ENCODE measurements at regions not wholly inside any gene's neighbourhood (a gene's known extent, or its start where the extent isn't known, plus 50 kb on each side); places are given as distances from the start of the nearest gene placed in this dataset.

DNA sequence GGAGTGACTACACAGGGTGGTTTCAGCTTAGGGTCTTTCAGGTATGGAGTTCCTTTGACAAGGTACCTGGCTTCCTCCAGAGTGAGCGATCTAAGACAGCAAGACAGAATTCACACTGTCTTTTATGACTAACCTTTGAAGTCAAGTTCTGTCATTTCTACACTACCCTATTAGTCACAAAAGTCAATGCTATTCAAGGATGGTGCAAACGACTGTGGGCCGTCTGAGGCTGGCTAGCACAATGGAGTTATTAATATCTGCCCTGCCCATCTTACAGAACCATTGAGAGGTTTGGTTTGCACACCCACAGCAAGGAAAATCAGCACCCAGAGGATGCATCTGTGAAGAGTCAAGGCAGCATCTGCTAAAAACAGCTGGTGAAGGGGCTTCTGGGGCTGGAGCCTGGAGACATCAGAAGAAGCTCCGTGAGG lies 62.9 kb upstream of the XCR1 start:
- DNase-seq (ENCODE audit: low read depth): no peak

DNA sequence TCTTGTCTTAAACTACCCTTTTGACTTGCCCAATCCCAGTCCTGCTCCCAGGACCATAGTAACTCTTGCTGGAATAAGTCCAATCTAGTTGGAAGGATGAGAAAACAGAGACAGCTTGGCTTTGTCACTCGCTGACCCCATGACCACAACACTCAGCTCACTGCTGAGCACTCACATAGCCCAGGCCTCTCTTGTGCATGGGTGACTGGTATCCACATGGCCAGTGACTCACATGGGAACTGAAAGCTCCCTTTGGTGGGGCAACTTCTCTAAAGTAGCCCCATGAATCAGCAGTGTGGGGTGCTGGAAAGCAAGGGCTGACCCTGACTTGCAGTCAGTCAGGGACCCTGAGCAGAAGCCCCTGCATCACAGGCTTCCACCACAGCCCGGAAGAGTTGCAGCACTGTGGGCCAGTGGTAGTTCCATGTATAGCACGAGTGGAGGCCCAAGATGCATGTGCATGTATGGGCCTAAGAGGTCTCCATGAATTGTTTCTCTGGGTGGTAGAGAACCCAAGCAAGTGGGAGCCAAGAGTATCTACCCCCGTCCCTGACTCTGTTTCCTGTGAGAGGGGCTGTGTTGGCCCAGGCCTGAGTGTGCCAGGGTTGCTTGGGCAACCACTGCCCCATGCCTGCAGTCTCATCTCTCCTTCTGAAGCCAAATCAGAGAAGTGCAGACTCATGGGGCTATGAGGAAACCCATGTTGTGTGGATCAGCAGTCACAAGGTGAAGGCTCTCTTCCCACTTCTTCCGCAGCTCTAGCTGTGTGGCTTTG lies 62.1 kb upstream of the XCR1 start:
- DNase-seq (ENCODE audit: low read depth): no peak

DNA sequence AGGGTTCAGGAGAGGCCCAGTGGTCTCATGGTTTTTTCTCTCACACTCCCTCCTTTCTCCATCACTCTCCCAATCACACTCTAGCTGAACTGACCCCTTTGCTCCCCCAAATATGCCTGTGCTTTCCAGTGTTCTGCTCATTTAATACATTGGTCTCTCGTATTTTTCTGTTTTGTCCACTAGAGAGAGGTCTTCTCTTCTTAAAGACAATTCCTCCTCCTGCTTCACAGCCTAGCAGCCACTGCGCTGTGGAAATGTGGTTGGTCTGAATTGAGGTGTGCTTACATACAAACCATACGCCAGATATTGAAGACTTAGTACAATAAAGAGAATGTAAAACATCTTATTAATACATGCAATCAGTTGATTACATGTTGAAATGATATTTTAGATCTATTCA lies 60.6 kb upstream of the XCR1 start:
- DNase-seq (ENCODE audit: low read depth): no peak

DNA sequence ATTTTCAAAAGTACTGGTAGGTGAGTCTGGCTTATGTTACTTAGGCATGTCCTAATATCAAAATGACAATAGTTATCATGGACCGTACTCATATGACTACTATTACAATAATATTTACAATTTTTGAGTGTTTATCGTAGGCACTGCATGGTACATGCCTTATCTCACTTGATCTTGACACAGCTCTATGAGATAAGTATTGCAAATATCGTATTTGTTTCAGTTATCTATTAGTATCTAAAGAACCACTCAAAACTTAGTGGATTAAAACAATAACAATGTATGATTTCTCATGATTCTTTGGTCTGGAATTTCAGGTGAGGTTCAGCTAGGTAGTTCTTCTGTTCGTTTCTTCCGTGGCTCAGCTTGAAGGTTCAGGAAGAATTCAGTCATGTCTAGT lies 59.7 kb upstream of the XCR1 start:
- DNase-seq (ENCODE audit: low read depth): no peak

DNA sequence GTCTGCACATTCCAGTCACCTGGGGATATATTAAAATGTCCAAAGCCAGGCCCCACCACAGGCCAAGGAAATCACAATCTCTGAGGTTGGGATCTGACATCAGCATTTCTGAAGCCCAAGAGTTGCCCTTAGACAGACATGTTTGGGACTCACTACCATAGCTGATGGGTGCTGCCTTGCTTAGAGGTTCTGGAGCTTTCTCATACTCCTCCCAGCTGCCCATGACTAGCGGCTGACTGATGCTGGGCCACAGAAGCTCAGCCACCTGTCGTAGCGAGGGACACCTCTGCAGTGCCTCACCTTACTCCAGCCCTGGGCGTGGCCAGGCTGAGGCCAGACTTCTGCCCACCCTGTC lies 58.8 kb upstream of the XCR1 start:
- DNase-seq (ENCODE audit: low read depth): no peak

DNA sequence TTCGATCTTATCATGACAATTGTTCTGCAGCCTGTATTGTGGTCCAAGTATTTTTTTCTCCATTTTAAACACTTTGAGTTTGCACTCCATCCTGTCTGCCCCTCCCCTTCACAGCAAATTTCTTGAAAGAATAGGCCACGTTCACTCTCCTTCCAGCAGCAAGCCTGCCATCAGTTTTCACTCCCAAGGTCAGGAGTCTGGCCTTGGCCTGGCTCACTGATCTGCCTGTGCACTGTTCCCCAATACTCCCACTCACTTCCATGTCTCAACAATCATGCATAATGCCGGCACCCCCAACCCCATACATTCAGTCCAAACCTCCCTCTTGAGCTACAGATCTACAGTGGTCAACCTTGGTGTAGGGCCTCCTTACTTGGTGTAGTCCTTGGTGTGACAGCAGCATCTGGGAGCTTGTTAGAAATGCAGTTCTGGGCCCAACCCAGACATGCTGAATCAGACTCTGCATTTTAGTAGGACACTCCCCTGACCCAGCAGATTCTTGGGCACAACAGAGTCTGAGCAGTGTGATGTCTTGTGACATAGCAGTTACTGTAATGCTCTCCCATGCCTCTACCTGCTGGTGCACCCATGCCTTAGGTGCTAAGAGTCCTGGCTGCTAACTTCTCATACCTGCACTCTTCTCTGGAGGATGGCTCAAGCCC lies 58.3 kb upstream of the XCR1 start:
- DNase-seq (ENCODE audit: low read depth): no peak

DNA sequence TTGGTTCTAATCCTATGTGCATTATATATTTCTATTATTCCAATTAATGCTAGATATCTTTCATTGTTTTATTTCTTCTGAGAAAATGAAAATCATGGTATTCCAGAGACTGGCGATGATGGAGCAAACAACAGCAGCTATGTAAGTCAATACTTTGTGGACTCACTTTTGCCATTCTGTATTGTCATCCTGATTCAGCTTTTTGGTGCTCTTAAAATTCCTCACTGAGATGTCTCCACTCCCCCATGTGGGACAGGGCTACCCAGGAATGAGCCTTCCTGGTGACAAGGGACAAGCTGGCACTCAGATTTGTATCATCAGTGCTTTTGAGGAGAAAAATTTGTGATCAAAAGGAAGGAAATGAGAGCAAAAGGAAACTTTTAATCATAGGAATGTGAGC lies 56.7 kb upstream of the XCR1 start:
- DNase-seq (ENCODE audit: low read depth): no peak

DNA sequence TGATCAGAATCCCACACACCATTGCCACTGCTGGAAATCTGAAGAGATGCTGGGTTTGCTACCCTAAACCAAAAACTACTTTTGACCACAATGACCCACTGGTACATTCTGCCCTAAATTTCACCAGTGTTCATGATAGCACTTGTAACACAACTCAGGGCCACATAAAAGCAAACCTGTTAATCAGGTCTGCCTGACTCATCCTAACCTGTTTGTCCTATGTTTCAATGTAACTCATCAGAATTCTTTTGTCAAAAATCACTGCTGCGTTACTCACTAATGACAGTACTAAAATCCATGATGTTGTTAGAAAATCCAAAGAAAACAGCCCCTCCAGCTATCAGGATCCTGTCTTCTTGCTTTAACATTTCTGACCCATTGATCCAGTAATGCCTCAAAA lies 55.6 kb upstream of the XCR1 start:
- DNase-seq (ENCODE audit: low read depth): no peak

DNA sequence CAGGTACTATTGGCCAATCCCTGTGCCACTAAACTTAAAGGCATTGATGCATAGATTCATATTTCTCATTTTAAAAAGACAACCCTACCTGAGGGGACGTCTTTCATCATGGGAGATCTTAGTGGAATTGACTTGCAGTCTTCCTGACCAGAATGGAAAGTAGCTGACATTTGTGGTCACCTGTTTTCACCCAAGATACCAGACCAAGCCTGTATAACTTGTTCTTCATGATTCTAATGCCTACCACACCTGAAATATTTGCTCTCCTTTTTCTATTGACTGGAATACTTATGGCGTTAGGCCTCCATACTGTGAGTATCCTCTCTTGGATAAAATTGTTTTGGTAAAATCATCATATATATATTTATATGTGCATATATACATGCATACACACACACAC lies 54.7 kb upstream of the XCR1 start:
- no peak for DNase-seq (ENCODE audit: low read depth)

DNA sequence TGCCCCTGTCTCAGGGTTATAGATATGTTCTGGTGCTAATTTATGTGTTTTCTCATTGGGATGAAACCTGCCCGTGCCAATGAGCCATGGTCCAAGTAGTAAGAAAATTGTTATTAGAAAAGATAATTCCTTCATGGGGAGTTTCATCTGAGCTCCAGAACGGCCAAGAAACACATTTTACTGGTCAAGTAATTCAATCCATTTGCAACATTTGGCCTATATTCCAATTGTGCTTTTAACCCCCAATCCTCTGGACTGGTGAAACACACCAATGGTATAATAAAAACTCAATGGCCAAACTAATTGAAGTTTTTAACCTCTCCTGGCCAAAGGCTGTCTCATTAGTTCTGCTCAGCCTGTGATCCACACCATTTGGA lies 53.7 kb upstream of the XCR1 start:
- DNase-seq (ENCODE audit: low read depth): no peak

DNA sequence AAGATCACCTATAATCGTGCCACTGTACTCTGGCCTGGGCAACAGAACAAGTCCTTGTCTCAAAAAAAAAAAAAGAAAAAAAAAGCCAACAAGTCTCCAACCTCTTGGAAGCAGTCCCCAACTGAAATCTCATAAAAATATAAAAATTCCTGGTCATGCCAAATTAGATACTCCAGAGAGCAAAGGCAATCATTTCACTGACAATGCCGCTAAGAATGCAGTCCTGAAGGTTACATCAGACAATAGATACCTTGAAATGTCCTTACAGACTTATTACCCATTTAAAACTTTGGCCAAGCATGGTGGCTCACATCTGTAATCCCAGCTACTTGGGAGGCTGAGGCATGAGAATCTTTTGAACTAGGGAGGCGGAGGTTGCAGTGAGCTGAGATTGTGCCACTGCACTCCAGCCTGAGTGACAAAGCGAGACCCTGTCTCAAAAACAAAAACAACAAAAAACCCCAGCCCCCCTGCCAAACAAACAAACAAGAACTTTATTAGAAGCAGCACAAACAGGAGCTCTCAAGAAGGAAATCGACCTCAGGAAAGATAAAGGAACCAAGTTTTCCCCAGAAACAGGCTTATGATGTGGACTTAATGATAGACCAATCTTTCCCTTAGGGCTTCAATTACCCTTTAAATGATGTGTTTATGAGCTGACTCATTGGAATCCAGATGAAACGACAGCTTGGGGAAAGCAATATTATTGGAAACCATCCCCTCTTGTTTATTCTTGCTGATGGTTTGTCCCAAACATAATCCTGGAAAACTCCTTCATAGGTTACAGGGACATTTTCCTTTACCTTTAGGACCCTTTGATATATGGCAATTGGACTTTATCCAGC lies 53.1 kb upstream of the XCR1 start:
- DNase-seq (ENCODE audit: low read depth): no peak

DNA sequence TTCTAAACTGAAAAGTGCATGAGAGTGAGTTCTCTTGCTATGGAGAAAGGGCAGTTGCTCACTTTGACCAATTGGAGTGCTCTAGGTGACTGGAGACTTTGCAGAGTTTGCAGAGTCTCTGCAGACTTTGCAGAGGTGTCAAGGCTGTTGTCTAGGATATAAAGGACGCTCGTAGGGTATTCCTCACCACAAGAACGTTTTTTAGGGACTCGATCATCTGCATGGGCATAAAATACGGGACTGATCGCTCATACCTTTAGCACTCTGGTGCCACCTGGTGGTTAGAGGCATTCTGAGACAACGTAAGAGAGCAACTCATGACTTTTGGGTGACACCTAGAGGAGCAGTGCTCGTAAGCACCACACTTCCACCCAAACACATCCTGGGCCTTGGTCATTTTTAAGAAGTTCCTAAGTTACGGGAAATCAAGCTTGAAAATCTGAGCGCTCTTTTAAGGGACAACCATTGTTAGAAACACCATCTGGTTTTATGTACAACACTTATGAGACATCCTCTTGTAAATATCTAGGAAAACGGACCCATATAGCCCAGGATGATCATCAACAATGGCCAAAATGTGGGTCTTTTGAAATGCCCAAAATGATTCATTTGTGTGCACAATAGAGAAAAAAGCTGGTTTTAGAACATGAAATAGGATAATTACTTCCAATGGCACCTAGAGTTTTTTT lies 51.6 kb upstream of the XCR1 start:
- DNase-seq (ENCODE audit: low read depth): peak; percentile 83
